WERI-Rb-1 (cell line): ENCODE measurements at regions not wholly inside any gene's neighbourhood (a gene's known extent, or its start where the extent isn't known, plus 50 kb on each side); places are given as distances from the start of the nearest gene placed in this dataset.

Source experiments
- DNase-seq: peaks from one replicate; pipeline ENCODE4 v3.0.0-alpha.2; 2020
- H3K27ac ChIP-seq: fragments of 250-450 bp; sonication (Bioruptor Pico); 2 replicates; pipeline ENCODE4 v1.5.1; 2020; ENCODE audit warnings: mild to moderate bottlenecking, moderate library complexity
- H3K27me3 ChIP-seq: fragments of 250-450 bp; sonication (Bioruptor Pico); 2 replicates; pipeline ENCODE4 v1.5.1; 2021; ENCODE audit warnings: mild to moderate bottlenecking, low read depth, moderate library complexity; ENCODE audit not compliant: insufficient read depth, severe bottlenecking
- H3K36me3 ChIP-seq: fragments of 250-450 bp; sonication (Bioruptor Pico); 2 replicates; pipeline ENCODE4 v1.5.1; 2020; ENCODE audit warnings: mild to moderate bottlenecking, moderate library complexity
- H3K4me3 ChIP-seq: 2 replicates; pipeline ENCODE4 v1.5.1; 2011; ENCODE audit warnings: low read depth, mild to moderate bottlenecking, control low read depth, low read length
- H3K9me3 ChIP-seq: fragments of 250-450 bp; sonication (Bioruptor Pico); 2 replicates; pipeline ENCODE4 v1.5.1; 2021; ENCODE audit warnings: mild to moderate bottlenecking, moderate library complexity; ENCODE audit not compliant: severe bottlenecking
- CTCF ChIP-seq: IDR thresholded peaks from 2 replicates; pipeline ENCODE4 v1.5.1; 2011; ENCODE audit warnings: low read depth, mild to moderate bottlenecking, control low read depth, inconsistent platforms, low read length

- DNase-seq: no peak
- H3K36me3 ChIP-seq: no peaks in the 10 kb centered on the region
- no peak overlapping the region for H3K27ac ChIP-seq
- TF ChIP-seq CTCF: no peak
- H3K9me3 ChIP-seq: no peaks in the 10 kb centered on the region
- H3K4me3 ChIP-seq: no peak overlapping the region
- H3K27me3 ChIP-seq: no peaks in the 10 kb centered on the region
Observed at GRCh38 chr13:73403355-73404120, 344.7 kb downstream of the KLF5 start.

DNA sequence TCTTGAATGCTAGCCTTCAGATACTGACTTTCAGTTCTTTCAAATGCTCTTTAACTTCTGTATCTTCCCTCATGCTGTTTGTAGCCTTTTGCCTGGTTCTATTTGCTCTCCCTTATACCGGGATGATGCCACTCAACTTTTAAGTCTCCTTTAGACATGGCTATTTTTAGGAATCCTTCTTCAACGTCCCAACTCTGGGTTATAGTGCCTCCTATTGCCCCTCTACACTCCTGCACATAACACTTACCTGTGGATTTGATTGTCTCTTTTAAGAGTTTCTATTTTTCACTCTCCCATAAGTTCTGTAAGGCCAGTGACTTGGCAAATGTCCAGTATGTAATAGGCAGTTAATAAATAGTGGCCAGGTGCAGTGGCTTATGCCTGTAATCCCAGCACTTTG, 343.0 kb downstream of the KLF5 start:
- no peak for DNase-seq
- TF ChIP-seq CTCF: 0 out of 2 replicates have a peak, but pooled peaks have one; percentile 17
- Histone ChIP-seq H3K27ac (no peak overlapping the region), H3K27me3 (no peaks in the 10 kb centered on the region), H3K4me3 (no peak overlapping the region), H3K36me3 (no peaks in the 10 kb centered on the region), H3K9me3 (no peaks in the 10 kb centered on the region)

- H3K9me3 ChIP-seq: no peaks in the 10 kb centered on the region
- DNase-seq: no peak
- TF ChIP-seq CTCF: no peak
- no peaks in the 10 kb centered on the region for H3K36me3 ChIP-seq
- H3K27me3 ChIP-seq: no peaks in the 10 kb centered on the region
- H3K4me3 ChIP-seq: no peak overlapping the region
- no peak overlapping the region for H3K27ac ChIP-seq
Observed at GRCh38 chr13:73399347-73400216, 340.8 kb downstream of the KLF5 start.

- no peak for TF ChIP-seq CTCF
- H3K27ac ChIP-seq: no peak overlapping the region
- no peak for DNase-seq
- no peaks in the 10 kb centered on the region for H3K27me3 ChIP-seq
- H3K9me3 ChIP-seq: no peaks in the 10 kb centered on the region
- H3K36me3 ChIP-seq: no peaks in the 10 kb centered on the region
- H3K4me3 ChIP-seq: no peak overlapping the region
Observed at GRCh38 chr13:73397496-73398305, 338.9 kb downstream of the KLF5 start.

DNA sequence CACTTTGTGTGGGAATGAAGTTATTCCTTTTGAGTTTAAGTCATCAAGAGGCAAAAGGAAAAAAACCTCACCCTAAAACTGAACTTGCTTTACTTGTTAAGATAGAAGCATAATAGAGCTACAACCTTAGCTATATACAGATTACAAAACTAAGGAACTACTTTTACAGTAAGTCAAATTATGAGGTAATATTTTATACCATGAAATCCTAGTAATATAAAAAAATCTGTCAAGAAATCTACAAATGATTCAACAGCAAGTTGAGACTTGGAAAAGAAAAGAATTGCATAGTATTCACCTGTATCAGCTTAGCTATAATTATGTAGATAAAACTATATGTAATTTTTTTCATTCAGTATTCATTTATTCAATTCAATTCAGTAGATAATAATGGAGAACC, 335.3 kb downstream of the KLF5 start:
- H3K27me3 ChIP-seq: no peaks in the 10 kb centered on the region
- H3K9me3 ChIP-seq: no peaks in the 10 kb centered on the region
- H3K36me3 ChIP-seq: no peaks in the 10 kb centered on the region
- no peak for TF ChIP-seq CTCF
- DNase-seq: no peak
- no peak overlapping the region for H3K4me3 ChIP-seq
- H3K27ac ChIP-seq: no peak overlapping the region
